Fibroblast of lung (primary cell): ENCODE measurements at regions not wholly inside any gene's neighbourhood (a gene's known extent, or its start where the extent isn't known, plus 50 kb on each side); places are given as distances from the start of the nearest gene placed in this dataset.

Experiments used
- DNase-seq, 2 donors: peaks; one replicate each; pipeline versions ENCODE4 v3.0.0 to v3.0.0-alpha.2; 2010; ENCODE audit warnings: low read depth in 2 of 2
- H2AFZ ChIP-seq: 2 replicates; pipeline ENCODE4 v1.5.1; 2012; ENCODE audit warnings: low read length, control low read depth, inconsistent platforms
- H3K27ac ChIP-seq: 2 replicates; pipeline ENCODE4 v1.5.1; 2011; ENCODE audit warnings: low read length, control low read depth; ENCODE audit not compliant: insufficient read depth
- H3K27me3 ChIP-seq: 2 replicates; pipeline ENCODE4 v1.5.1; 2011; ENCODE audit warnings: mild to moderate bottlenecking, low read length; ENCODE audit not compliant: control insufficient read depth, insufficient read depth
- H3K36me3 ChIP-seq: 2 replicates; pipeline ENCODE4 v1.5.1; 2011; ENCODE audit warnings: low read length; ENCODE audit not compliant: control insufficient read depth, insufficient read depth
- H3K4me1 ChIP-seq: 2 replicates; pipeline ENCODE4 v1.5.1; 2011; ENCODE audit warnings: low read length; ENCODE audit not compliant: control insufficient read depth, insufficient read depth; ENCODE audit errors: extremely low read depth
- H3K4me2 ChIP-seq: 2 replicates; pipeline ENCODE4 v1.5.1; 2011; ENCODE audit warnings: low read length, control low read depth; ENCODE audit not compliant: insufficient read depth; ENCODE audit errors: extremely low read depth
- H3K4me3 ChIP-seq, 4 experiments: fragments of 200-600 bp in 1 of 4; sonication (generic) in 1 of 4; replicated peaks in 1 of 4; 2 replicates each; pipeline ENCODE4 v1.5.1; 2011 to 2016; ENCODE audit warnings: low read length in 4 of 4, low read depth in 3 of 4, mild to moderate bottlenecking in 3 of 4, control low read depth in 2 of 4, inconsistent platforms in 1 of 4, mixed read lengths in 1 of 4; ENCODE audit not compliant: insufficient read depth in 1 of 4; ENCODE audit errors: control extremely low read depth in 1 of 4
- H3K79me2 ChIP-seq: 2 replicates; pipeline ENCODE4 v1.5.1; 2012; ENCODE audit warnings: mild to moderate bottlenecking, low read length, inconsistent platforms; ENCODE audit not compliant: control insufficient read depth, insufficient read depth
- H3K9ac ChIP-seq: 2 replicates; pipeline ENCODE4 v1.5.1; 2011; ENCODE audit warnings: mild to moderate bottlenecking, low read length, control low read depth; ENCODE audit not compliant: insufficient read depth
- H3K9me3 ChIP-seq: 2 replicates; pipeline ENCODE4 v1.5.1; 2012; ENCODE audit warnings: low read depth, low read length; ENCODE audit not compliant: control insufficient read depth, insufficient read depth
- H4K20me1 ChIP-seq: 2 replicates; pipeline ENCODE4 v1.5.1; 2011; ENCODE audit warnings: low read length; ENCODE audit not compliant: control insufficient read depth, insufficient read depth; ENCODE audit errors: extremely low read depth
- CTCF ChIP-seq, 2 donors: IDR thresholded peaks in 1 of 2; conservative IDR thresholded peaks in 1 of 2; 1 replicate in 1 of 2; 2 replicates in 1 of 2; pipeline ENCODE4 v1.5.1; 2011 to 2012; ENCODE audit warnings: low read length in 2 of 2, control low read depth in 1 of 2, inconsistent platforms in 1 of 2, low read depth in 1 of 2, mild to moderate bottlenecking in 1 of 2
- EZH2 ChIP-seq: IDR thresholded peaks from 2 replicates; pipeline ENCODE4 v1.5.1; 2012; ENCODE audit warnings: low read length, control low read depth, mild to moderate bottlenecking; ENCODE audit errors: missing control alignments

DNA sequence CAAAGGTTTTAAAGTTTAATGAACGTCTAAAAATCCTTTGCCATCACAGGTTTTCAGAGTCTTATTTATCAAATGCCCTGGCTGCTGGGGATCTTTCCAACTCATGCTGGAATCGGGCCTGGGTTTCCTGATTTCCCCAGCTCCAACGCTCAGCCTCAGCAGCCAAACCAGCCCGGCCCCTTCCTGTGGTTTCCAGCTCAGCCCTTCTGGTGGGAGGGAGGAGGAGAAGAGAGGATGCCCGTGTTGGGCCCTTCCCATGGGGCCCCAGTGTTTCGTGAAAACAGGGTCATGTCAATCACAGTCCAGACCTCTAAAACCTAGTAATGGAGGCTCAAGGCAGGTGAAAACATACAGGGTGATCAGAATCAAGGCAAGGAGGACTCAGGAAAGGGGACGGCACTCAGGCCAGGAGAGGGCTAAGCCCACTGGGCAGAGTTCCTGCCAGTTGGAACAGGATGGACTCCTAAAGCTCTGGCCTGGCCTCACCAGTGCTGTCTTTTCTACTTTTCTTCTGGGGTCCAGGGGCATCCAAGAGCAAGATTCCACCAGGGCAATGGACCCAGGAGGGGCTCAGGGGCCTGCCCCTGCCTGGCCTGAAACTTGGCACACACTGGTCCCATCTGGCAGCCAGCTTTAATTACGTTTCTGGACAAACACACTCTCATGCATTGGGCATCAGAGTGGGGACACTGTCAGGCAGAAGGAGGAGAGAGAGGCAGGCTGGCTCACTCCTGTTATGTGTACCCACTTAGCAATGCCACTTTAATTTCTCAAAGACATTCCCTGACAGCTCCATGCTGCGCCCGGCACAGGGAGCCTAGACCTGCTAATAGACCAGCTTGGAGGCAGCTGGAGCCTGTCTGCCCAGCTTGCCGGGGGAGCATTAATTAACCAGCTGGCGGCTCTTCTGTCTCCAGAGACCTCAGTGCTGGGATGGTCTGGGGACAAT, 194.6 kb downstream of the FAM43A start:
- H3K27ac ChIP-seq = no peak overlapping the region
- H3K9ac ChIP-seq = no peak overlapping the region
- no peak overlapping the region for H2AFZ ChIP-seq
- peak; percentile 36 to 70 for DNase-seq
- H4K20me1 ChIP-seq = no peaks in the 10 kb centered on the region
- no peaks in the 10 kb centered on the region for H3K4me1 ChIP-seq
- H3K27me3 ChIP-seq = no peaks in the 10 kb centered on the region
- no peaks in the 10 kb centered on the region for H3K9me3 ChIP-seq
- H3K4me2 ChIP-seq = no peak overlapping the region
- H3K79me2 ChIP-seq = no peaks in the 10 kb centered on the region
- TF ChIP-seq CTCF (conservative IDR thresholded peaks at IDR 0.05 in 1 of 2, IDR thresholded peaks at IDR 0.05 in 1 of 2; ENCODE audit: low read depth in 1 of 2, low read length in 2 of 2) (no peak), EZH2 (no peak)
- H3K4me3 ChIP-seq = no peak overlapping the region
- no peaks in the 10 kb centered on the region for H3K36me3 ChIP-seq

- Histone ChIP-seq H3K27ac (no peak overlapping the region), H3K79me2 (no peaks in the 10 kb centered on the region), H3K4me2 (no peak overlapping the region), H3K9me3 (no peaks in the 10 kb centered on the region), H4K20me1 (no peaks in the 10 kb centered on the region), H3K9ac (no peak overlapping the region), H3K27me3 (no peaks in the 10 kb centered on the region), H2AFZ (no peak overlapping the region), H3K4me3 (no peak overlapping the region), H3K4me1 (no peaks in the 10 kb centered on the region), H3K36me3 (no peaks in the 10 kb centered on the region)
- TF ChIP-seq EZH2 = no peak
- no peak for TF ChIP-seq CTCF (conservative IDR thresholded peaks at IDR 0.05 in 1 of 2, IDR thresholded peaks at IDR 0.05 in 1 of 2; ENCODE audit: low read depth in 1 of 2, low read length in 2 of 2)
- DNase-seq = no peak
Observed at GRCh38 chr3:194880940-194881925, 195.6 kb downstream of the FAM43A start.
